AG04450 (cell line): ENCODE measurements at regions not wholly inside any gene's neighbourhood (a gene's known extent, or its start where the extent isn't known, plus 50 kb on each side); places are given as distances from the start of the nearest gene placed in this dataset.

Source experiments
- CTCF ChIA-PET: fragments of 300-600, 350-600 bp; formaldehyde crosslinking; extraction: SDS; loops from one replicate; lab custom pipeline; 2022; ENCODE audit warnings: antibody characterized with exemption, inconsistent platforms; lab: Charles Lee
- POLR2A ChIA-PET: fragments of 350-600 bp; formaldehyde crosslinking; extraction: SDS; loops from one replicate; lab custom pipeline; 2021; ENCODE audit warnings: antibody characterized with exemption, inconsistent platforms; lab: Yijun Ruan, JAX
- DNase-seq: peaks from one replicate; pipeline ENCODE4 v3.0.0-alpha.2; 2011; ENCODE audit warnings: low read depth, low spot score
- H3K27ac ChIP-seq: one replicate; pipeline ENCODE4 v1.5.1; 2012; ENCODE audit warnings: low read depth, low read length, control low read depth
- H3K27me3 ChIP-seq: one replicate; pipeline ENCODE4 v1.6.0; 2012; ENCODE audit warnings: low read length; ENCODE audit not compliant: control insufficient read depth, insufficient read depth
- H3K4me3 ChIP-seq: 2 replicates; pipeline ENCODE4 v1.5.1; 2011; ENCODE audit warnings: mild to moderate bottlenecking, low read depth, low read length, control low read depth
- H3K9me3 ChIP-seq: 2 replicates; pipeline ENCODE4 v1.5.1; 2012; ENCODE audit warnings: low read length; ENCODE audit not compliant: control insufficient read depth, insufficient read depth
- CTCF ChIP-seq: IDR thresholded peaks from 2 replicates; pipeline ENCODE4 v1.5.1; 2011; ENCODE audit warnings: low read depth, low read length, control low read depth, inconsistent platforms

GRCh38 chr3:74023395-74023794 lies 398.7 kb upstream of the PDZRN3 start:
- DNase-seq = no peak
- TF ChIP-seq CTCF = no peak
- Histone ChIP-seq H3K27ac (no peak overlapping the region), H3K9me3 (no peaks in the 10 kb centered on the region), H3K27me3 (no peaks in the 10 kb centered on the region), H3K4me3 (no peak overlapping the region)
- POLR2A ChIA-PET = no interaction called here
- CTCF ChIA-PET = no interaction called here

- Histone ChIP-seq H3K27ac (no peak overlapping the region), H3K9me3 (no peaks in the 10 kb centered on the region), H3K4me3 (no peak overlapping the region), H3K27me3 (no peaks in the 10 kb centered on the region)
- ChIA-PET CTCF (no interaction called here), POLR2A (no interaction called here)
- no peak for TF ChIP-seq CTCF
- no peak for DNase-seq
These were observed 396.7 kb upstream of the PDZRN3 start for GRCh38 chr3:74021449-74021848.

GRCh38 chr3:74009961-74010844 lies 385.5 kb upstream of the PDZRN3 start:
- TF ChIP-seq CTCF = no peak
- ChIA-PET CTCF (no interaction called here), POLR2A (interaction anchor here (0.7 kb wide), 1 partner anchor 469 kb away, joined by 3 read pairs; no protein-coding TSS in a partner anchor)
- no peaks in the 10 kb centered on the region for H3K27me3 ChIP-seq
- no peaks in the 10 kb centered on the region for H3K9me3 ChIP-seq
- H3K4me3 ChIP-seq = no peak overlapping the region
- no peak overlapping the region for H3K27ac ChIP-seq
- no peak for DNase-seq

- ChIA-PET CTCF (no interaction called here), POLR2A (no interaction called here)
- Histone ChIP-seq H3K4me3 (no peak overlapping the region), H3K9me3 (no peaks in the 10 kb centered on the region), H3K27ac (no peak overlapping the region), H3K27me3 (no peaks in the 10 kb centered on the region)
- no peak for DNase-seq
- TF ChIP-seq CTCF = no peak
These were observed 379.6 kb upstream of the PDZRN3 start for GRCh38 chr3:74004386-74004785.

- no peak for DNase-seq
- Histone ChIP-seq H3K4me3 (no peak overlapping the region), H3K27ac (no peak overlapping the region), H3K9me3 (no peaks in the 10 kb centered on the region), H3K27me3 (no peaks in the 10 kb centered on the region)
- ChIA-PET POLR2A (no interaction called here), CTCF (no interaction called here)
- no peak for TF ChIP-seq CTCF
These were observed 379.0 kb upstream of the PDZRN3 start for GRCh38 chr3:74003734-74004133.
